Caco-2 (cell line): ENCODE measurements at regions not wholly inside any gene's neighbourhood (a gene's known extent, or its start where the extent isn't known, plus 50 kb on each side); places are given as distances from the start of the nearest gene placed in this dataset.

Experiments used
- BruUV-seq: library from RNA; stranded (reverse); fragments of 400-500 nt; replicated peaks from 2 replicates; lab custom pipeline; 2021; lab: Mats Ljungman, UMichigan
- CTCF ChIA-PET: fragments of 300-600 bp; sonication (Branson Sonifier 250); formaldehyde crosslinking; loops from one replicate; lab custom pipeline; 2022; ENCODE audit warnings: antibody characterized with exemption; lab: Charles Lee
- POLR2A ChIA-PET: fragments of 300-600 bp; sonication (Branson Sonifier 250); formaldehyde crosslinking; loops from one replicate; lab custom pipeline; 2022; ENCODE audit warnings: antibody characterized with exemption; lab: Charles Lee
- DNase-seq, 2 experiments: peaks; one replicate each; pipeline versions ENCODE4 v3.0.0 to v3.0.0-alpha.2; 2020 to 2022
- H3K27me3 ChIP-seq: replicated peaks from 2 replicates; pipeline ENCODE4 v1.6.0; 2011; ENCODE audit warnings: low read length; ENCODE audit not compliant: control insufficient read depth, insufficient read depth
- H3K36me3 ChIP-seq: 2 replicates; pipeline ENCODE4 v1.5.1; 2011; ENCODE audit warnings: low read length; ENCODE audit not compliant: control insufficient read depth, insufficient read depth
- H3K4me1 ChIP-seq: fragments of 250-450 bp; sonication (Bioruptor Pico); 2 replicates; pipeline ENCODE4 v1.5.1; 2020; ENCODE audit warnings: mild to moderate bottlenecking
- H3K4me3 ChIP-seq: 2 replicates; pipeline ENCODE4 v1.5.1; 2011; ENCODE audit warnings: low read depth, mild to moderate bottlenecking, control low read depth, low read length
- H3K9me3 ChIP-seq: fragments of 250-450 bp; sonication (Bioruptor Pico); 2 replicates; pipeline ENCODE4 v1.5.1; 2020; ENCODE audit warnings: mild to moderate bottlenecking, moderate library complexity
- H3K27ac Mint-ChIP-seq: one replicate; pipeline ENCODE4 v1.8.0; 2022; ENCODE audit warnings: mixed read lengths; ENCODE audit not compliant: unreplicated experiment
- H3K27me3 Mint-ChIP-seq: one replicate; pipeline ENCODE4 v1.8.0; 2022; ENCODE audit warnings: mixed read lengths; ENCODE audit not compliant: insufficient read depth, unreplicated experiment
- H3K36me3 Mint-ChIP-seq: one replicate; pipeline ENCODE4 v1.8.0; 2022; ENCODE audit warnings: mild to moderate bottlenecking, mixed read lengths; ENCODE audit not compliant: insufficient read depth, unreplicated experiment
- H3K4me1 Mint-ChIP-seq: one replicate; pipeline ENCODE4 v1.8.0; 2022; ENCODE audit warnings: low read depth, mixed read lengths; ENCODE audit not compliant: unreplicated experiment
- H3K4me3 Mint-ChIP-seq: one replicate; pipeline ENCODE4 v1.8.0; 2022; ENCODE audit warnings: mild to moderate bottlenecking, moderate library complexity, mixed read lengths; ENCODE audit not compliant: unreplicated experiment
- H3K9me3 Mint-ChIP-seq: one replicate; pipeline ENCODE4 v1.8.0; 2022; ENCODE audit warnings: mixed read lengths; ENCODE audit not compliant: unreplicated experiment
- intact Hi-C: fragments of 100-400 bp; cut with micrococcal nuclease; formaldehyde crosslinking; loops from one replicate; pipeline ENCODE4 v1.10.0; 2022; ENCODE audit not compliant: unreplicated experiment
- TF ChIP-seq, protein P1 (sequence below), 2 experiments: fragments of 200-600 bp in 1 of 2; IDR thresholded peaks; 1 replicate in 1 of 2; 2 replicates in 1 of 2; pipeline versions ENCODE4 v1.5.1 to v1.8.0; 2011 to 2022; ENCODE audit warnings: antibody characterized with exemption in 1 of 2, control low read depth in 1 of 2, inconsistent platforms in 1 of 2, low read depth in 1 of 2, low read length in 1 of 2, mild to moderate bottlenecking in 1 of 2, moderate library complexity in 1 of 2; ENCODE audit not compliant: insufficient read depth in 1 of 2, severe bottlenecking in 1 of 2, unreplicated experiment in 1 of 2

- Mint-ChIP-seq H3K4me1 (no peaks in the 10 kb centered on the region), H3K36me3 (peaks cover 5% of the 10 kb centered on the region), H3K27ac (no peak overlapping the region), H3K27me3 (peaks cover 9% of the 10 kb centered on the region), H3K4me3 (no peak overlapping the region), H3K9me3 (no peaks in the 10 kb centered on the region)
- intact Hi-C loops = no loop called here
- ChIA-PET POLR2A (no interaction called here), CTCF (no interaction called here)
- no TSS peak for BruUV-seq
- Histone ChIP-seq H3K4me3 (no peak overlapping the region), H3K36me3 (no peaks in the 10 kb centered on the region), H3K27me3 (no peaks in the 10 kb centered on the region), H3K4me1 (no peaks in the 10 kb centered on the region), H3K9me3 (no peaks in the 10 kb centered on the region)
- TF ChIP-seq, protein P1, sequence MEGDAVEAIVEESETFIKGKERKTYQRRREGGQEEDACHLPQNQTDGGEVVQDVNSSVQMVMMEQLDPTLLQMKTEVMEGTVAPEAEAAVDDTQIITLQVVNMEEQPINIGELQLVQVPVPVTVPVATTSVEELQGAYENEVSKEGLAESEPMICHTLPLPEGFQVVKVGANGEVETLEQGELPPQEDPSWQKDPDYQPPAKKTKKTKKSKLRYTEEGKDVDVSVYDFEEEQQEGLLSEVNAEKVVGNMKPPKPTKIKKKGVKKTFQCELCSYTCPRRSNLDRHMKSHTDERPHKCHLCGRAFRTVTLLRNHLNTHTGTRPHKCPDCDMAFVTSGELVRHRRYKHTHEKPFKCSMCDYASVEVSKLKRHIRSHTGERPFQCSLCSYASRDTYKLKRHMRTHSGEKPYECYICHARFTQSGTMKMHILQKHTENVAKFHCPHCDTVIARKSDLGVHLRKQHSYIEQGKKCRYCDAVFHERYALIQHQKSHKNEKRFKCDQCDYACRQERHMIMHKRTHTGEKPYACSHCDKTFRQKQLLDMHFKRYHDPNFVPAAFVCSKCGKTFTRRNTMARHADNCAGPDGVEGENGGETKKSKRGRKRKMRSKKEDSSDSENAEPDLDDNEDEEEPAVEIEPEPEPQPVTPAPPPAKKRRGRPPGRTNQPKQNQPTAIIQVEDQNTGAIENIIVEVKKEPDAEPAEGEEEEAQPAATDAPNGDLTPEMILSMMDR (IDR thresholded peaks at IDR 0.05; ENCODE audit: insufficient read depth in 1 of 2, low read depth in 1 of 2, low read length in 1 of 2, severe bottlenecking in 1 of 2, unreplicated experiment in 1 of 2) = no peak
- no peak for DNase-seq
Measured at GRCh38 chr16:9241177-9241576, 149.7 kb downstream of the HAPSTR1 start.

DNA sequence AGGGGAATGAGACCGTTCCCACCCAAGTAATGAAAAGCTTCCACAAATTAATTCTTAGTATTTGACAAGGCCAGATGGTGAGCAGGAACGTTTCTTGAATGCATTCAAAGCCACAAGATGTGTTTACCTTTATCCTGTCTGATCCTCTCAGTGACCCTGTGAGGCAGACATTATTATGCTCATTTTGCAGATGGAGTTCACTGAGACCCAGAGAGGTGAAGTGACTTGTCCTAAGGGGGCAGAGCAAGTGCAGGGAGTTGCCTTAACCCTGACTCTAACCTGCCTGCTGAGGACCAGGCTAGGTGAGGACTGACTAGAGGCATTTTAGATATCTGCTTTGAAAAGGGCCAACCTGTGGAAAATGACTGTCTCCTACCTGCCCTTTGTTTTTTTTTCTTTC is 156.7 kb downstream of the HAPSTR1 start:
- CTCF ChIA-PET = no interaction called here

GRCh38 chr16:9249534-9249933 is 158.1 kb downstream of the HAPSTR1 start:
- H3K36me3 Mint-ChIP-seq = no peaks in the 10 kb centered on the region
- Histone ChIP-seq H3K4me1 (no peaks in the 10 kb centered on the region), H3K36me3 (no peaks in the 10 kb centered on the region), H3K4me3 (no peak overlapping the region), H3K9me3 (no peaks in the 10 kb centered on the region), H3K27me3 (no peaks in the 10 kb centered on the region)
- BruUV-seq = no TSS peak
- H3K9me3 Mint-ChIP-seq = no peaks in the 10 kb centered on the region
- ChIA-PET POLR2A (no interaction called here), CTCF (no interaction called here)
- peaks cover 6% of the 10 kb centered on the region for H3K27me3 Mint-ChIP-seq
- intact Hi-C loops = no loop called here
- no peak overlapping the region for H3K27ac Mint-ChIP-seq
- H3K4me1 Mint-ChIP-seq = no peaks in the 10 kb centered on the region
- TF ChIP-seq, protein P1 (IDR thresholded peaks at IDR 0.05; ENCODE audit: insufficient read depth in 1 of 2, low read depth in 1 of 2, low read length in 1 of 2, severe bottlenecking in 1 of 2, unreplicated experiment in 1 of 2) = no peak
- no peak for DNase-seq
- no peak overlapping the region for H3K4me3 Mint-ChIP-seq

More for the DNA sequence above, 156.7 kb downstream of the HAPSTR1 start:
- Histone ChIP-seq H3K27me3 (no peaks in the 10 kb centered on the region), H3K4me3 (no peak overlapping the region), H3K36me3 (no peaks in the 10 kb centered on the region), H3K9me3 (no peaks in the 10 kb centered on the region), H3K4me1 (no peaks in the 10 kb centered on the region)
- no peaks in the 10 kb centered on the region for H3K4me1 Mint-ChIP-seq
- DNase-seq = no peak
- TF ChIP-seq, protein P1 (IDR thresholded peaks at IDR 0.05; ENCODE audit: insufficient read depth in 1 of 2, low read depth in 1 of 2, low read length in 1 of 2, severe bottlenecking in 1 of 2, unreplicated experiment in 1 of 2) = no peak
- peaks cover 6% of the 10 kb centered on the region for H3K27me3 Mint-ChIP-seq
- intact Hi-C loops = no loop called here
- no peaks in the 10 kb centered on the region for H3K9me3 Mint-ChIP-seq
- H3K27ac Mint-ChIP-seq = no peak overlapping the region
- no peak overlapping the region for H3K4me3 Mint-ChIP-seq
- no TSS peak for BruUV-seq
- no peaks in the 10 kb centered on the region for H3K36me3 Mint-ChIP-seq
- POLR2A ChIA-PET = no interaction called here
